NCI-H526 treated with DMSO at 0.1 percent for 48 hours (cell line): ENCODE measurements at regions not wholly inside any gene's neighbourhood (a gene's known extent, or its start where the extent isn't known, plus 50 kb on each side); places are given as distances from the start of the nearest gene placed in this dataset.
"Not testable (repeated sequence)": the region's sequence is repeated elsewhere in the genome, so short reads cannot be mapped to it uniquely, and the experiment has no call there.

Experiments
- DNase-seq: peaks from one replicate; lab custom pipeline; 2025; lab: John Stamatoyannopoulos, UW

DNA sequence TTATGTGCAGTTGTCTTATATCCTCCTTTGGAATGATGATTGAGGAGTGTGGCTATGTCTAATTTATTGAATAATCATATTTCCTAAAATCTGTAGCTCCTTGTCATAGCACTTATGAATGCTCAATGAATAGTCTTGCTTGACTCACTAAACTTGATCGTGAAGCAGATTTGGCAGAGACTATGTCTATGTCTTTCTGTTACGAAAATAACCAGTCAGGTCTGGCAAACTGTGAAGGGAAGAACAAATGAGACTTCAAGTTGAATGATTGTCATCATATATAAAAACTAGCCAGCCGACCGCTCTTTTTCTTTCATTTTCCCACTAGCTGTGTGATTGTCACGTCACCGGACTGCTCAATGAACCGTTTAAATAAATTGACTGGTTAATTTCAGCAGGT lies 1303.9 kb upstream of the GJE1 start:
- DNase-seq = no peak

DNA sequence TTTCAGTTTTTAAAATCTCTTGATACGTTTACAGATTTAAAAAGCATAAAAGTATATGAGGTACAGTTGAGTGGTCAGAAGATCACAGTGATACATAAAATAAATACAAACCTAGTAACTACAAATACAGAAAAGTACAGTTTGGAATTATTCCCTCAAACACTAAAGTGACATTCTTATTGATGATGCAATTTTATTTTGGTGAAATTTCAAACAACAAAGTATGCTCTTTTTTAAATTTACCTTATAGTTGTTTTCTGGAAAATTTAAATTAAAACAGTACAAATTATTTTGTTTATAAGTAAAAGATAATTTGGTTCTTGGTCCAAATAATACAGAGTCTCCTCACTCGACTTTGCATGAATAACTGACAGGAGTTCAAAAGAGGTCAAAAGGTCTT lies 1305.1 kb upstream of the GJE1 start:
- DNase-seq = no peak

DNA sequence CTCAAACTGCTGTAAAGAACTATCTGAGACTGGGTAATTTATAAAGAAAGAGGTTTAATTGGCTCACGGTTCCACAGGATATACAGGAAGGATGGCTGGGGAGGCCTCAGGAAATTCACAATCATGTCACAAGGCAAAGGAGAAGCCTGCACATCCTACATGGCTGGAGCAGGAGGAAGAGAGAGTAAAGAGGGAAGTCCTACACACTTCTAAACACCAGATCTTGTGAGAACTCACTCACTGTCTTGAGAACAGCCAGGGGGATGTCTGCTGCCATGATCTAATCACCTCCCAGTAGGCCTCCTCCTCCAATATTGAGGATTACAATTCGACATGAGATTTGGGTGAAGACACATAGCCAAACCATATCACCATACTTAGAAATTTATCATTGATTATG lies 1307.0 kb upstream of the GJE1 start:
- DNase-seq = no peak

DNA sequence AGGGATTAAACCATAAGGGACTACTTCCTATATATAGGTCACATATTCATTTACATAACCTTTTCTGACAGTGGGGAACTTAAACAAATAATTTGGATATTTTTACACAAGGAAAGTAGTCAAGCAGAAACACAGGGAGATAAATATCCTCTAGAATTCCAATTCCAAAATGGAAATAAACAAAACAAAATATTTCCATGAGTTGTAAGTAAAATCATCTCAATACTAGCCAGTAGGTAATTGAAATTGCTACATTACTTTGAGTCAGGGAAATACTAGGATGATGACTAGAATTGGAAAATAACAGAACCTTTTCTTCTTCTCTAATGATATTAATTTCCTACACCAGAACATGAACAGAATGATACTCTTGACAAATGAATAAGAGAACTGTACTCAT lies 1308.1 kb upstream of the GJE1 start:
- no peak for DNase-seq

DNA sequence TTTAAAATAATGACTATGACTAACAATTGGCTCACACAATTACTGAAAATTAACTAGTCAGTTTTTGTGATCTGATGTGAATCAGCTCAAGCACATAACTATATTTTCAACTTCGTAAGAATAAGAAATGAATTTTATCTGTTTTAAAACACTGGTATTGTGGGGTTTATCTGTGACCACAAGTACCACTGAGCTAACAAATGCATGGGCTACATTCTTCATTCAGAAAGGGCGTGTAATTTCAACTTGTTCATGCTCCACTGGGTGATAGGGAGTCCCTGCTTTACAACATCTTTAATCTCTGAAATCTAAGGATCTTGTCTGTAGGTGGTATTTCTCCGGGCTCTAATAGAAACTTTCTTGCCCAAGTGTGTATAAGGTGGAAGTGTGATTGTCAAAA lies 1311.5 kb upstream of the GJE1 start:
- no peak for DNase-seq

DNA sequence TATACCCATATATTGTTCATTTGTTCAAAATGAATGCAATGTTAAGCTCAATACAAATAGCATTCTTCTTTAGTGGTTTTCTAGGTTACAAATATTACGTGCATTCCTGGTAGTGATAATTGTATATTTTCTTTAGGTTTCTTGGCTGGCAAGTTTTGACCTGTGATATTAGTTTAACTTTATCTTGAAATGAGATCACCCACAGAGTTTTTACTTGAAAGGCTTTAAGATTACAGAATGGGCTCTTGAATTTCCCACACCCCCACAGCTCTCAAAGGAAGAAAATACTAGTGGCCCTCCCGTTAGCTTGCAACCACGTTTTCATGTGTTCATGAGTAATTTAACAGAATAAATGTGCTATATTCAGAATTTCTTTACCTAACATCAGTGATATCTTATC lies 1315.5 kb upstream of the GJE1 start:
- no peak for DNase-seq

DNA sequence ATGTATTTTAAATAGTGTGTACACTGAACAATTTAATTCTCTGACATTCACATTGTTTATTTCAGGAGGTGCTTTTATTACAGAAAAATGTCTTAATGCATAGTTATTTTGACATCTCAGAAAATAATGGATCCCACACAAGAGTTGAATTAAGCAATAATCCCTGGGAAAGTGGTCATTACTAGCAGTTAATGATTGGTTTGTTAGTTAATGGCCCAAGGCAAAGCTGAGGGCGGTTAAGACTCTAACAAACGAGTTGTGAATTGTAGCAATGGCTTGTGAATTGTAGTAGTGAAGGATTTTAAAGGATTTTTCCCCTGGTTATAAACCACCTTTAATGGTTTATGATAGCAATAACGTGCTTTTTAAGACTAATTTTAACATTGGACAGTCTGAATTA lies 1316.0 kb upstream of the GJE1 start:
- DNase-seq = no peak

DNA sequence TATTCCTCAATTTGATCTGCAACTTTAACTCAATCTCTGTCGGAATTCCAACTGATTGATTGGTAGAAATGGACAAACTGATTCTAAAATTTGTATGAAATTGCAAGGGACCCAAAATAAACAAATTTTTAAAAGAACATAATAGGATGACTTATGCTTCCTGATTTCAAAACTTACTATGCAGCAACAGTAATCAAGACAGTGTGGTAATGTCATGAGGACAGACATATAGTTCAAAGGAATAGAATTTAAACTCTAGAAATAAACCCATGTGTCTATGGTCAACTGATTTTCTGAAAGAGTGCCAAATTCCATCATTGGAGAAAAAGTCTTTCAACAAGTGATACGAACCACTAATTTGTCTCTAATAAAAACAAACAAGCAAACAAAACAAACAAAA lies 1320.1 kb upstream of the GJE1 start:
- DNase-seq = no peak

DNA sequence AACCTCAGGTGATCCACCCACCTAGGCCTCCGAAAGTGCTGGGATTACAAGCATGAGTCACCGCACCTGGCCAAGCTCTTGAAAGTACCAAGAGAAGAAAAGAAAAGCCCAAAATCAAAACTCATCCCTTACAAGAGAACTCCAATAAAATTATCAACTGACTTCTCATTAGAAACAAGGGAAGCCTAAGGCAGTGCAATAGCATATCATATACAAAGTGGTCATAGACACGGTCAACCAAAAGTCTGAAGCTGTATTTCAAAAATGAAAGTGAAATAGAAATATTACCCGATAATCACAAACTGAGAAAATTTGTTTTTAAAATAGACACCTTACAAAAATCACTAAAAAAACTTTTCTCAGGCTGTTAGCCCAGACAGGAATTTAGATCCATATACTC lies 1321.1 kb upstream of the GJE1 start:
- no peak for DNase-seq

DNA sequence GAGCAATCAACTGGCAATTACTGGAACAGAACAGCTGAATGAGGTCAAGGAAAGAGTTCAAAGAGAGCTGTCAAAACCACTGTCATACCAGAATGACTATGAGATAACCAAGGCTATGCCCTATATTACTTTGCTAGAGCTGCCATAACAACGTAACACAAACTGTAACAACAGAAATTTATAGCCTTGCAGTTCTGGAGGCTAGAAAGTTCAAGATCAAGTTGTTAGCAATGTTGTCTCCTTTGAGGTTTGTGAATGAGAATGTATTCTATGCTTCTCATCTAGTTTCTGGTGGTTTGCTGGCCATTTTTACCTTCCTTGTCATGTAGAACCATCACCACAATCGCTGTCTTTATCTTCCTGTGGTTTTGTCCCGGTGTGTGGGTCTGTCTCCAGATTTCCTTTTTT lies 1323.0 kb upstream of the GJE1 start:
- no peak for DNase-seq

DNA sequence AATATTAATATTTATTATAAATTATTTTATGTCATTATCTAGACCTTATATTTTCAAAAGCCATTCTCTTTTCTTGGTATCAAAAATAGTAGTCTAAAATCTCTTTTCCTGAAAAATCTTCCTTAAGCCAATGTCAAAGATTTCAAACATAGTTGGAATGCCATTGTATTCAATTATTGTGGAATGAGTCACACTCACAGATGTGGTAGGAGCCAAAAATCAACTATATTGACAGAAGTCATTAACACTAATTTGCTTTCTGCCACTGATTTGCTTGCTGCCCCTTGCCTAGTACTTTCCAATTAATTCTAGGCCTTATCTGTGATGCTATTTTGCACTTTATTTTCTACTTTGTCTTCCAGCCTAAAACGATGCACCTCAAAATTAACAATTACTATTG lies 1326.3 kb upstream of the GJE1 start:
- no peak for DNase-seq

DNA sequence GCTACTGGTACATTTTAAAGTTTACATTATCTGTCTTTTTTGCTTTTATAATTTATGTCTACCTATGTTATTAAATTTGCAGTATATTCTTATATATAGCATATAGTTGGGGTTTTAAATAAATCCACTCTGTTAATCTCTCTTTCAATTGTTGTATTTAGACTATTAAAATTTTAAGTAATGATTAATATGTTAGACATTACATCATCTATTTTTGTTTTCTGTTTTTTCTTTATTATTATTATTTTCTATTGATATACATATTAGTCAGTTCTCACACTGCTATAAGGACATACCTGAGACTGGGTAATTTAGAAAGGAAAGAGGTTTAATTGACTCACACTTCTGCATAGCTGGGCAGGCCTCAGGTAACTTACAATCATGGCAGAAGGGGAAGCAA lies 1338.2 kb upstream of the GJE1 start:
- DNase-seq = no peak

DNA sequence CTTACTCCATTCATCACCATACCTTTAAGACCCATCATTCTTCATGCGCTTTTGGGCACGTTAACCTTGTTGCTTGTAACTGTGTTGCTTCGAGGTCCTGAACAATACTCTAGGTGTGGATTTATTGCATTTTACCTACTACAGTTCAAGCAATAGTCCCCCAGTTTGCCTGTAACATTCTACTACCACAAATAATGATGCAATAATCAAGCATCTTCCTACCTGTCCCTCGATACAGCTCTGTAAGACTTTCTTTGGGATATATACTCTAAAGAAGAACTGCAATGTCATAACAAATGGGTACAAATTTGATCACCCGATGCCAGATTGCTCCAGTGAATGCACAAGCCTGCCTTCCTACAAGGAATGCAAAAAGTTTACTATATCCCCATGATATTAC lies 1342.6 kb upstream of the GJE1 start:
- no peak for DNase-seq

DNA sequence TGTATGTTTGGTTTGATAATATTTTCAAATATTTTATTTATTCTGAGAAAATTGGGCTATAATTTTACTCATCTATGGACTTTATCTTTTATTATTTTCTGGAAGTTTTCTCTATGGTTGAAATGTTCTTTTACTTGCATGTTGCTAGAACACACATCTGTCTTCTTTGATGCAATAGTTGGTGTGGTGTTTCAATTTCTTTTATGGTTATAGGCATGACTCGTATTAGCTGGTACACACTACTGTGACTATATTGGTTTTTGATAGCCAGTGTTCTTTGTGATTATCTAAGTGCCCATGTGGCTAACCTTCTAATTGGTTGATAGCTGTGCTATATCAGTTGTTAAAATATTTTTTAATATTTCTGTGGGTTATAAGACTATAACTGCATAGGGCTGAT lies 1343.3 kb upstream of the GJE1 start:
- DNase-seq = no peak

DNA sequence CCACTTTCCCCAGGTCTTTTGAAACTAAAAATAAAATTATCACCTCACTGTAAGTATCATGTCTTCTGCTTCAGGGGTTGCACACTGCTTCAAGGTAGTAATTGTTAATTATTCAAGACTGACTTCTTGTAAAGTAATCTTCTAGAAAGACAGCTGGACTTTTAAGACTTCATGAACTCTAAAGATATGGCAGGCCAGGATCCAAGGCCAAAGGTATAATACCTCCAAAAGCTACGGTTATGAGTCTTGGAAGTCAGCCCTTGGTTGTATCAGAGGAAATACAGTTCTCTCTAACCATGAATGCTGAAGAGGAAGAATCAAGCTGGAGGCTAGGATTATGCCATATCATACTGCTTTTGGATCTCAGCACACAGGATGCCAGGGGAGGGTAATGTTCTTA lies 1346.8 kb upstream of the GJE1 start:
- no peak for DNase-seq

DNA sequence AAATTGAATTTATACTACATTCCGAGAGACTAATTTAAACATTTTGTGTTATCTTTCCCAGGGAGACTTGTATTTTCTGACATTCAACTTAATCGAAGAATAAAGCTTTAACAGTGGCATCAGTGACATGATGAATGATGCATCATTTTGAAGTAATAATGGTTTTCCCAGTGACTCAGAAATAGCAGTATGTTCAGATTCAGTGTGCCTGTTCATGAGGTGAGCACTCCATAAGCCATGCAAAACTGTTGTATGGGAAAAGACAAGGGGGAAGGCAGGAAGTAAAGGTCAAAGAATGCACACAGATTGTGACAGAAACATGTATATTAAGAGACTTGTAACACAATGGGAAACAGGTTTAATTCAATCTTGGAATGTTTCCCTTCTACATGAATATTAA lies 1348.2 kb upstream of the GJE1 start:
- DNase-seq = no peak

DNA sequence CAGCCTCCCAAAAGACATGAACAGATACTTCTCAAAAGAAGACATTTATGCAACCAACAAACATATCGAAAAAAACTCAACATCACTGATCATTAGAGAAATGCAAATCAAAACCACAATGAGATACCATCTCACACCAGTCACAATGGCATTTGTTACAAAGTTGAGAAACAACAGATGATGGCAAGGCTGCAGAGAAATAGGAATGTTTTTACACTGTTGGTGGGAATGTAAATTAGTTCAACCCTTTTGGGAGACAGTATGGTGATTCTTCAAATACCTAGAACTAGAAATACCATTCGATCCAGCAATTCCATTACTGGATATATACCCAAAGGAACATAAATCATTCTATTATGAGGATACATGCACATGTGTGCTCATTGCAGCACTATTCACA lies 1349.2 kb upstream of the GJE1 start:
- DNase-seq = not testable (repeated sequence)

DNA sequence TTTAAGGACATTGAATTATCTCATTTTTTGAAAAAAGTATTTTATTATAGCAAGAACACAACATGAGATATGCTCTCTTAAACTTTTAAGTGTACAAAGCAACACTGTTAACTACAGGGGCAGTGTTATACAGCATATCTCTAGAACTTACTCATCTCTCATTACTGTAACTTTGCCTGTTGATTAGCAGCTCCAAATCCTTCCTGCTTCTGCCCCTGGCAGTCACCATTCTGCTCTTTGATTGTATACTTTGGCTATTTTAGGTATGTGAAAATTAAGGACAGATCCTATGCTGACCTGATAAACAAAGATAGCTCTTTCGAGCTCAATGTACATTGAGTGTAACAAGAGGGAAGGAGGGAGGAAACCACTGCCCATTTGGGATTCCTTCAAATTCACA lies 1349.8 kb upstream of the GJE1 start:
- no peak for DNase-seq

DNA sequence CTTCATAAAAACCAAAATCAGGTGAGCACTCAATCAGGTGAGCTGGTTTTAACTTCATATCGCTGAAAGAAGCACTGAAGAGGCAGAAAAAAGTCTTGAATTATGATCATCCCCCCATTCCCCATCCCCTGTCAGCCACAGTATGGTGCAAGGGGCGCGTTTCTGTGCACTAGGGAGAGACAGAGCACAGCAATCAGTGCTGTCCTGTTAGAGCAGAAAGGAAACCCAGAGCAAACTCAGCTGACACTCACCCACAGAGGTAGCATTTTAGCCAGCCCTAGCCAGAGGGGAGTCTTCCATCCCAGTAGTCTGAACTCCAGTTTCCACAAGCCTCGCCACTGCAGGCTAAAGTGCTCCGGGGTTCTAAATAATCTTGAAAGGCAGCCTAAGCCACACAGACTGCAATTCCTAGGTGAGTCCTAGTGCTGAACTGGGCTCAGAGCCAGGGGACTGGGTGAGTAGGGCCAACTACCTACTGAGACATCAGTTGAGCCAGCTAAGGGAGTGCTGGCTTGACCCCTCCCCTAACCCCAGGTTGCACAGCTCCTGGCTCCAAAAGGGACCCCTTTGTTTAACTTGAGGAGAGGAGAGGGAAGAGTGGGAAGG lies 1352.6 kb upstream of the GJE1 start:
- no peak for DNase-seq

DNA sequence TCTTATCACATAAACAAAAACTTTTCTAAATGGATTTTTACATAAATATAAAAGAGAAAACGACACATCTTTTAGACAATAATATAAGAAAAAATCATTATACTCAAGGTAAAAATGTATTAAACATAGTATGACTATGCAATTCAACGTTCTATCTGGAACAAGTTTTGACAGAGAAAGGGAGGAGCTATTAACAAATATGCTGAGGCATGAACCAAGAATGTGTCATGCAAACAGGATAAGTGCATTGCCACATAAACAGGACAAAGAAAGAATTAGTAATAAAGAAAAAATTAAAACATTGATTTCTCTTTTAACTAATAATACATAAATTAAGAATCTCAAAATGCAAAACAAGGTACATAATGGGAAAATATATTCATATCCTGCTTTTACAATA lies 1353.4 kb upstream of the GJE1 start:
- DNase-seq = no peak

DNA sequence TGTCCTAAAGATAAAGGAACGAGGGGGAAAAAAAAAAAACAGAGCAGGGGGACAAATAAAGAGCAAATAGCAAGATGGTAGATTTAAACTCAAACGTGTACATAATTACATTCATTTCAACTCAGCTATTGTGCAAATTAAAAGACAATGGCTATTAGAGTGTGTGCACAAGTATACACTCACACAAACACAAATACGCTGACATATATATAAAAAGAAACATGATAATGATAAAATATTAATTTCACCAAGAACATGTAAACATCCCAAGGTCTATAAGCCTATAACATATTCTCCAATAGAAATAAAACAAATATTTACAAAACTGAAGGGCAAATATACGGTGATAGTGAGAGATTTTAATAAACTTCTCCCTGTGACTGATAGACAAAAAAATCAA lies 1354.9 kb upstream of the GJE1 start:
- DNase-seq = no peak

DNA sequence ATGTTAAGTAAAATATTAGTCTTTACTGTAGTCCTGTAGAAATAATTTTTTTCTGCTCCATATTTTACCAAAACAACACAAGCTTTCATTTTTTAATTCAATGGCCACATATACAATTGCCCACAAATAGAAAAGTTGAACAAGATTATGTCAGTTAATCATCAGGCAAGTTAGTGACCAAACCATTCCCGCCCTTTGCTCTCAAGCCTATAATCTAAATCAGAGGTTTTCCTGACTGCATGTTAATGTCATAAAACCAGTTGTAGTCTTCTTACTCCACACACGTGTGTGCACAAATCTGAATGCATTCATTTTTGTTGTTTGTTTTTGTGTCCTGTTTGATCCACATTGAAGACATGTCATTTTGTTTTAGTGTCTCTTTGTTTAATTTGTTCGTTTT lies 1357.7 kb upstream of the GJE1 start:
- no peak for DNase-seq

DNA sequence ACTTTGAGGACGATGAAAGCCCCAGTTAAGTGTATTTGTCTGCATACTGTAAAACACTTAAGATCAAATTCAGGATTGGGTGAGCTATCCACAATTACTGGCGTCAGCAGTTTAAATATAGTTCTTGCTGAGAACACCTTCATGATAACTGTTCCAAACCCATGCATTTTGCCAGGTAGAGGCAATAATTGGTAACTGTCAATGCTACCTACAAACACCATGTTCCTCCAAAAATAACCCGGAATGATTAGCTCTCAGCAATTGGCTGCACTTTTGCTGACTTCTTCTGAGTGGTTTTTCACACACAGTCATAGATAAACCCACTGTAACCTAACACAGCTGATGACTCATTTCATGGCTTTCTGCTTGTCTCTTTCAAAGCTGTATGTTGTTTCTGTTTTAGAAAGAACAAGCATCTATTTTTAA lies 1358.6 kb upstream of the GJE1 start:
- no peak for DNase-seq

DNA sequence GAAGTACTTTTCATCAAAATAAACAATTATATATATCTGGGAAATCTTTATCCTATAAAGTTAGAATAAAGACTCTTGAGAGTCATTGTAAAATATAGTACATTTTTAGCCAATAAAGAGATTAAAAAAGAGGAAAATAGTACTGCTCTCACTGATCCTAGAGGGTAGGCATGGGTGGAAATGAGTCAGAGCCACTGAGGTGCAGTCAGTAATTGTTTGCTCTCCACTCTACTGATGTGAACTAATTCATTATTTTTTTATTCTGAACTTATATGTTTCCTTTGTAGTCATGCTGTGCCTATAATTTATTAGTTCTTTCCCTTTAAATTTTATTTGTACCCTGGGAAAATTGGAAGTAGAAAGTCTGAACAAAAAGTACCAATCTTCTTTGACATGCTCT lies 1359.4 kb upstream of the GJE1 start:
- no peak for DNase-seq

DNA sequence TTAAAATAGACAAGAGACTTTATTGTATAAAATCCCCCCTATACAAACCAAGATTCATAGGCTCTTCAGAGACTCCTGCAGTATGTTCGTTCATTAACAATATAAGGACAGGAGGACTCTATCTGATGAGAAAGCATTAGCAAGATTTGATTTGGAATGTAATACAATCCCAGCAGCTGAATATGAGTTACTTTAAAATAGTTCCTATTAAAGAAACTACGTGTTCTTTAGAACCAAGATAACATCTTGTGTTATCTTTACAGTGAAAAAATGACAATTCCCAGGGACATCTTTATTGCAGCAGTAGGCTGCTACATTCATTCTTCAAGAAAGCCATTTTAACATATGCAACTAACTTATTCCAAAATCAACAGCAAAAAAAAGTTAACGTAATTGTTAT lies 1360.1 kb upstream of the GJE1 start:
- DNase-seq = no peak
